ENCODE measurements at regions not wholly inside any gene's neighbourhood (a gene's known extent, or its start where the extent isn't known, plus 50 kb on each side); places are given as distances from the start of the nearest gene placed in this dataset.

- TF ChIP-seq CTCF (conservative IDR thresholded peaks at IDR 0.05; ENCODE audit: control insufficient read depth, insufficient read depth, low read depth, low read length) = no peak
- peak; percentile 67 for DNase-seq (ENCODE audit: low read depth)
- H3K4me3 ChIP-seq (ENCODE audit: control insufficient read depth, low read depth, low read length) = no peak overlapping the region
Observed at GRCh38 chrX:45351478-45351877, 150.8 kb upstream of the DIPK2B start.

- no peak for TF ChIP-seq CTCF (conservative IDR thresholded peaks at IDR 0.05; ENCODE audit: control insufficient read depth, insufficient read depth, low read depth, low read length)
- DNase-seq (ENCODE audit: low read depth) = peak; percentile 47
- H3K4me3 ChIP-seq (ENCODE audit: control insufficient read depth, low read depth, low read length) = no peak overlapping the region
Observed at GRCh38 chrX:45348296-45348695, 147.6 kb upstream of the DIPK2B start.

GRCh38 chrX:45347877-45348276, 147.2 kb upstream of the DIPK2B start:
- H3K4me3 ChIP-seq (ENCODE audit: control insufficient read depth, low read depth, low read length) = no peak overlapping the region
- no peak for TF ChIP-seq CTCF (conservative IDR thresholded peaks at IDR 0.05; ENCODE audit: control insufficient read depth, insufficient read depth, low read depth, low read length)
- peak; percentile 57 for DNase-seq (ENCODE audit: low read depth)

- TF ChIP-seq CTCF (conservative IDR thresholded peaks at IDR 0.05; ENCODE audit: control insufficient read depth, insufficient read depth, low read depth, low read length) = no peak
- peak; percentile 94 for DNase-seq (ENCODE audit: low read depth)
- no peak overlapping the region for H3K4me3 ChIP-seq (ENCODE audit: control insufficient read depth, low read depth, low read length)
Observed at GRCh38 chrX:45344594-45344993, 143.9 kb upstream of the DIPK2B start.

- H3K4me3 ChIP-seq (ENCODE audit: control insufficient read depth, low read depth, low read length) = no peak overlapping the region
- no peak for TF ChIP-seq CTCF (conservative IDR thresholded peaks at IDR 0.05; ENCODE audit: control insufficient read depth, insufficient read depth, low read depth, low read length)
- no peak for DNase-seq (ENCODE audit: low read depth)
Observed at GRCh38 chrX:45329217-45329616, 128.5 kb upstream of the DIPK2B start.

- no peak for TF ChIP-seq CTCF (conservative IDR thresholded peaks at IDR 0.05; ENCODE audit: control insufficient read depth, insufficient read depth, low read depth, low read length)
- peak; percentile 31 for DNase-seq (ENCODE audit: low read depth)
- no peak overlapping the region for H3K4me3 ChIP-seq (ENCODE audit: control insufficient read depth, low read depth, low read length)
Observed at GRCh38 chrX:45324941-45325340, 124.3 kb upstream of the DIPK2B start.

- no peak for DNase-seq (ENCODE audit: low read depth)
- H3K4me3 ChIP-seq (ENCODE audit: control insufficient read depth, low read depth, low read length) = no peak overlapping the region
- no peak for TF ChIP-seq CTCF (conservative IDR thresholded peaks at IDR 0.05; ENCODE audit: control insufficient read depth, insufficient read depth, low read depth, low read length)
Observed at GRCh38 chrX:45323387-45323786, 122.7 kb upstream of the DIPK2B start.
